Calu3 (cell line): ENCODE measurements at regions not wholly inside any gene's neighbourhood (a gene's known extent, or its start where the extent isn't known, plus 50 kb on each side); places are given as distances from the start of the nearest gene placed in this dataset.
"Not testable (repeated sequence)": the region's sequence is repeated elsewhere in the genome, so short reads cannot be mapped to it uniquely, and the experiment has no call there.

Source experiments
- BruUV-seq: library from RNA; stranded (reverse); fragments of 400-500 nt; replicated peaks from 2 replicates; lab custom pipeline; 2021; lab: Mats Ljungman, UMichigan
- CTCF ChIA-PET: fragments of 300-600 bp; sonication (Branson Sonifier 250); formaldehyde crosslinking; loops from one replicate; lab custom pipeline; 2022; ENCODE audit warnings: antibody characterized with exemption; lab: Charles Lee
- DNase-seq: peaks from one replicate; pipeline ENCODE4 v3.0.0; 2022
- H3K27ac Mint-ChIP-seq: one replicate; pipeline ENCODE4 v1.8.0; 2022; ENCODE audit warnings: mixed read lengths; ENCODE audit not compliant: unreplicated experiment
- H3K27me3 Mint-ChIP-seq: one replicate; pipeline ENCODE4 v1.8.0; 2022; ENCODE audit warnings: mixed read lengths; ENCODE audit not compliant: unreplicated experiment
- H3K36me3 Mint-ChIP-seq: one replicate; pipeline ENCODE4 v1.8.0; 2022; ENCODE audit warnings: mild to moderate bottlenecking, moderate library complexity, mixed read lengths; ENCODE audit not compliant: insufficient read depth, unreplicated experiment
- H3K4me1 Mint-ChIP-seq: one replicate; pipeline ENCODE4 v1.8.0; 2022; ENCODE audit warnings: mild to moderate bottlenecking, low read depth, mixed read lengths; ENCODE audit not compliant: unreplicated experiment
- H3K4me3 Mint-ChIP-seq: one replicate; pipeline ENCODE4 v1.8.0; 2022; ENCODE audit warnings: mild to moderate bottlenecking, low read depth, moderate library complexity, mixed read lengths; ENCODE audit not compliant: unreplicated experiment
- H3K9me3 Mint-ChIP-seq: one replicate; pipeline ENCODE4 v1.8.0; 2022; ENCODE audit warnings: low read depth, mixed read lengths; ENCODE audit not compliant: unreplicated experiment
- intact Hi-C: fragments of 100-400 bp; cut with micrococcal nuclease; formaldehyde crosslinking; loops from one replicate; pipeline ENCODE4 v1.10.0; 2022; ENCODE audit not compliant: unreplicated experiment
- TF ChIP-seq, protein P1 (sequence below): fragments of 200-600 bp; IDR thresholded peaks from one replicate; pipeline ENCODE4 v1.8.0; 2022; ENCODE audit warnings: antibody characterized with exemption; ENCODE audit not compliant: unreplicated experiment

DNA sequence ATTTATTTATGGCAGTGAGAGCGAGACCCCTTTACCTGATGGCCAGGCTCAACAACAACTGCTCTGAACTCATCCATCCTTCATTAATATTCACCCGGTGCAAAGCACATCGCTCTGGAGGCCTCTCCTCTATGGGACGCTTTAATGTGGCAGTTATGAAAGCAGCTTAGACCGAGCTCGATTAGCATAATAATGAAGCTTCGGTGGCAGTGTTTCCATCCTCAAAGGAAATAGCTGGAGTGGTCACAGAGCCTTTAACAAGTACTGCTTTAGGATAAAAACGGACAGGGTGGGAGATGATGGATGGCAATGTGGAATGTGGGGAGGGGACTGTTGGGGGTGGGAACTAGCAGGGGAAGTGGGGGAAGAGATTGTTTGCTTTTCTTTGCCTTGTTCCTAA is 243.9 kb downstream of the SLC4A3 start:
- Mint-ChIP-seq H3K4me3 (no peak overlapping the region), H3K4me1 (no peaks in the 10 kb centered on the region), H3K27me3 (no peaks in the 10 kb centered on the region), H3K9me3 (no peaks in the 10 kb centered on the region), H3K27ac (no peak overlapping the region), H3K36me3 (no peaks in the 10 kb centered on the region)
- TF ChIP-seq, protein P1, sequence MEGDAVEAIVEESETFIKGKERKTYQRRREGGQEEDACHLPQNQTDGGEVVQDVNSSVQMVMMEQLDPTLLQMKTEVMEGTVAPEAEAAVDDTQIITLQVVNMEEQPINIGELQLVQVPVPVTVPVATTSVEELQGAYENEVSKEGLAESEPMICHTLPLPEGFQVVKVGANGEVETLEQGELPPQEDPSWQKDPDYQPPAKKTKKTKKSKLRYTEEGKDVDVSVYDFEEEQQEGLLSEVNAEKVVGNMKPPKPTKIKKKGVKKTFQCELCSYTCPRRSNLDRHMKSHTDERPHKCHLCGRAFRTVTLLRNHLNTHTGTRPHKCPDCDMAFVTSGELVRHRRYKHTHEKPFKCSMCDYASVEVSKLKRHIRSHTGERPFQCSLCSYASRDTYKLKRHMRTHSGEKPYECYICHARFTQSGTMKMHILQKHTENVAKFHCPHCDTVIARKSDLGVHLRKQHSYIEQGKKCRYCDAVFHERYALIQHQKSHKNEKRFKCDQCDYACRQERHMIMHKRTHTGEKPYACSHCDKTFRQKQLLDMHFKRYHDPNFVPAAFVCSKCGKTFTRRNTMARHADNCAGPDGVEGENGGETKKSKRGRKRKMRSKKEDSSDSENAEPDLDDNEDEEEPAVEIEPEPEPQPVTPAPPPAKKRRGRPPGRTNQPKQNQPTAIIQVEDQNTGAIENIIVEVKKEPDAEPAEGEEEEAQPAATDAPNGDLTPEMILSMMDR: no peak
- no TSS peak for BruUV-seq
- intact Hi-C loops: no loop called here
- DNase-seq: no peak
- CTCF ChIA-PET: interaction anchor here (0.7 kb wide), 1 partner anchor 43 kb away, joined by 3 read pairs; no protein-coding TSS in a partner anchor

- Mint-ChIP-seq H3K27ac (no peak overlapping the region), H3K36me3 (no peaks in the 10 kb centered on the region), H3K4me3 (no peak overlapping the region), H3K4me1 (no peaks in the 10 kb centered on the region), H3K27me3 (peaks cover 12% of the 10 kb centered on the region), H3K9me3 (no peaks in the 10 kb centered on the region)
- DNase-seq: no peak
- CTCF ChIA-PET: interaction anchor here (1.1 kb wide), 1 partner anchor 12 kb away, joined by 3 read pairs; no protein-coding TSS in a partner anchor
- TF ChIP-seq, protein P1: no peak
- no TSS peak for BruUV-seq
- intact Hi-C loops: no loop called here
Observed at GRCh38 chr2:219875036-219875435, 247.6 kb downstream of the SLC4A3 start.

DNA sequence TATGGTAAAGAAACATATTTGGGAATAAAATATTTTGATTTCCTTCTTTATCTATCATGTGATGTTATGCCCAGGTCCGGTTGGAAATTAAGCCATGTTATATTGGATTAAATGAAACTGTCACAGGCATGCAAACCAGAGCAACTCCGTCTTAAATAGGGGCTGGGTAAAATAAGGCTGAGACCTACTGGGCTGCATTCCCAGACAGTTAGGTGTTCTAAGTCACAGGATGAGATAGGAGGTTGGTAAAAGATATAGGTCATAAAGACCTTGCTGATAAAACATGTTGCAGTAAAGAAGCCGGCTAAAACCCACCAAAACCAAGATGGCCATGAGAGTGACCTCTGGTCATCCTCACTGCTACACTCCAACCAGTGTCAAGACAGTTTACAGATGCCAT is 248.6 kb downstream of the SLC4A3 start:
- H3K4me1 Mint-ChIP-seq, DNase-seq, H3K9me3 Mint-ChIP-seq, H3K36me3 Mint-ChIP-seq, BruUV-seq, H3K27ac Mint-ChIP-seq, H3K4me3 Mint-ChIP-seq, intact Hi-C loops, CTCF ChIA-PET: not testable (repeated sequence)
- peaks cover 16% of the 10 kb centered on the region for H3K27me3 Mint-ChIP-seq

- TF ChIP-seq, protein P1: no peak
- Mint-ChIP-seq H3K36me3 (no peaks in the 10 kb centered on the region), H3K4me1 (no peaks in the 10 kb centered on the region), H3K27me3 (peaks cover 16% of the 10 kb centered on the region), H3K4me3 (no peak overlapping the region), H3K9me3 (no peaks in the 10 kb centered on the region), H3K27ac (no peak overlapping the region)
- no peak for DNase-seq
- intact Hi-C loops: no loop called here
- CTCF ChIA-PET: no interaction called here
- no TSS peak for BruUV-seq
Observed at GRCh38 chr2:219876931-219877330, 249.5 kb downstream of the SLC4A3 start.

DNA sequence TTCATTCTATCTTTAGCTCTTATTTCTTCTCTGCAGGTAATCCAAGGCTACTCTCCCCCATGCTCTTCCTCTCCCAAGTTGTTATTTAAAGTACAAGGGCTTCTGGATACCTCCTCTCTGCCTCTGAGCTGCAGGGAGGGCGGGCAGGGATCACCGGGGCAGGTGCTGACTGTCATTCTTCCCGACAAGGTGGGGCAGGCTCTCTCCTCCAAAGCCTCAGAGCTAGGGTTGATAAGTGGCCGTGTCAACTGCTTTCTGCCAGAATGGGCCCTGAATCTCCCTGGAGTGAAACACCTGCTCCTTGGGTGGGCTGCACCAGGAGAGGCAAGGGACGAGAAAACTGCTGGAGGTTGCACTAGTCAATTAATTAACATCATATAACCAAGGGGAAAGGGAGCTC is 250.3 kb downstream of the SLC4A3 start:
- no peaks in the 10 kb centered on the region for H3K36me3 Mint-ChIP-seq
- intact Hi-C loops: no loop called here
- CTCF ChIA-PET: no interaction called here

More for the DNA sequence above, 250.3 kb downstream of the SLC4A3 start:
- Mint-ChIP-seq H3K27me3 (peaks cover 16% of the 10 kb centered on the region), H3K4me1 (no peaks in the 10 kb centered on the region), H3K4me3 (no peak overlapping the region), H3K27ac (no peak overlapping the region), H3K9me3 (no peaks in the 10 kb centered on the region)
- DNase-seq: no peak
- no TSS peak for BruUV-seq
- TF ChIP-seq, protein P1: no peak
